ENCODE measurements at regions not wholly inside any gene's neighbourhood (a gene's known extent, or its start where the extent isn't known, plus 50 kb on each side); places are given as distances from the start of the nearest gene placed in this dataset.
A peak's percentile ranks its signal among the peaks of the same experiment; 100 is the strongest.
"Not testable (repeated sequence)": the region's sequence is repeated elsewhere in the genome, so short reads cannot be mapped to it uniquely, and the experiment has no call there.

- DNase-seq (ENCODE audit: low read depth in 4 of 4, low spot score in 3 of 4), result no peak
These were observed 295.7 kb downstream of the C6orf118 start for GRCh38 chr6:165013701-165014100.

- DNase-seq (ENCODE audit: low read depth in 4 of 4, low spot score in 3 of 4), result no peak
These were observed 297.2 kb downstream of the C6orf118 start for GRCh38 chr6:165012183-165012582.

GRCh38 chr6:165010556-165011535 lies 298.6 kb downstream of the C6orf118 start:
- DNase-seq (ENCODE audit: low read depth in 4 of 4, low spot score in 3 of 4), result peak; percentile 19 to 46 (median 29)

GRCh38 chr6:165008971-165009370 lies 300.4 kb downstream of the C6orf118 start:
- no peak for DNase-seq (ENCODE audit: low read depth in 4 of 4, low spot score in 3 of 4)

GRCh38 chr6:165002866-165003265 lies 306.5 kb downstream of the C6orf118 start:
- DNase-seq (ENCODE audit: low read depth in 4 of 4, low spot score in 3 of 4), result no peak

- DNase-seq (ENCODE audit: low read depth in 4 of 4, low spot score in 3 of 4), result no peak
These were observed 307.0 kb downstream of the C6orf118 start for GRCh38 chr6:165002358-165002757.

- no peak for DNase-seq (ENCODE audit: low read depth in 4 of 4, low spot score in 3 of 4)
These were observed 307.8 kb downstream of the C6orf118 start for GRCh38 chr6:165001502-165002157.

- DNase-seq (ENCODE audit: low read depth in 4 of 4, low spot score in 3 of 4), result no peak
These were observed 311.1 kb downstream of the C6orf118 start for GRCh38 chr6:164998297-164998696.

- DNase-seq (ENCODE audit: low read depth in 4 of 4, low spot score in 3 of 4), result peak in 3 of 4 donors; percentile 10 to 14 (median 14)
These were observed 312.6 kb downstream of the C6orf118 start for GRCh38 chr6:164996838-164997237.

- no peak for DNase-seq (ENCODE audit: low read depth in 4 of 4, low spot score in 3 of 4)
These were observed 317.8 kb downstream of the C6orf118 start for GRCh38 chr6:164991573-164991972.

GRCh38 chr6:164990901-164991300 lies 318.5 kb downstream of the C6orf118 start:
- DNase-seq (ENCODE audit: low read depth in 4 of 4, low spot score in 3 of 4), result no peak

GRCh38 chr6:164982389-164982788 lies 327.0 kb downstream of the C6orf118 start:
- no peak for DNase-seq (ENCODE audit: low read depth in 4 of 4, low spot score in 3 of 4)

GRCh38 chr6:164967102-164967501 lies 342.3 kb downstream of the C6orf118 start:
- DNase-seq (ENCODE audit: low read depth in 4 of 4, low spot score in 3 of 4), result no peak

GRCh38 chr6:164962805-164963204 lies 346.6 kb downstream of the C6orf118 start:
- DNase-seq (ENCODE audit: low read depth in 4 of 4, low spot score in 3 of 4), result no peak

- DNase-seq (ENCODE audit: low read depth in 4 of 4, low spot score in 3 of 4), result no peak
These were observed 362.2 kb downstream of the C6orf118 start for GRCh38 chr6:164947164-164947563.

GRCh38 chr6:164942271-164942670 lies 367.1 kb downstream of the C6orf118 start:
- no peak for DNase-seq (ENCODE audit: low read depth in 4 of 4, low spot score in 3 of 4)

GRCh38 chr6:164933238-164933794 lies 376.1 kb downstream of the C6orf118 start:
- not testable (repeated sequence) for DNase-seq (ENCODE audit: low read depth in 4 of 4, low spot score in 3 of 4)

GRCh38 chr6:164929408-164929977 lies 379.9 kb downstream of the C6orf118 start:
- DNase-seq (ENCODE audit: low read depth in 4 of 4, low spot score in 3 of 4), result no peak

GRCh38 chr6:164928728-164929407 lies 380.5 kb downstream of the C6orf118 start:
- no peak for DNase-seq (ENCODE audit: low read depth in 4 of 4, low spot score in 3 of 4)

- peak in 1 of 4 donors; percentile 5 for DNase-seq (ENCODE audit: low read depth in 4 of 4, low spot score in 3 of 4)
These were observed 381.2 kb downstream of the C6orf118 start for GRCh38 chr6:164928057-164928727.
